Stimulated activated naive CD8-positive, alpha-beta T cell treated with anti-CD3 and anti-CD28 coated beads, Interleukin-15, amount 100 ng/mL, for 72 hours (primary cell): ENCODE measurements at regions not wholly inside any gene's neighbourhood (a gene's known extent, or its start where the extent isn't known, plus 50 kb on each side); places are given as distances from the start of the nearest gene placed in this dataset.

Experiments
- ATAC-seq: fragments of 150-1000 bp; cut with Tn5 transposase; 2 replicates; pipeline ENCODE4 v1.10.0; 2021; ENCODE audit warnings: mild to moderate bottlenecking, moderate library complexity
- DNase-seq, 2 donors: peaks; one replicate each; pipeline ENCODE4 v3.0.0; 2021 to 2022
- H3K27ac Mint-ChIP-seq, 2 donors: one replicate each; pipeline ENCODE4 v1.8.0; 2022; ENCODE audit warnings: mild to moderate bottlenecking in 2 of 2, mixed read lengths in 2 of 2, moderate library complexity in 2 of 2
- H3K27me3 Mint-ChIP-seq: one replicate; pipeline ENCODE4 v1.8.0; 2022; ENCODE audit warnings: mixed read lengths
- H3K4me1 Mint-ChIP-seq: one replicate; pipeline ENCODE4 v1.8.0; 2022; ENCODE audit warnings: mild to moderate bottlenecking, mixed read lengths
- H3K4me3 Mint-ChIP-seq, 2 donors: one replicate each; pipeline ENCODE4 v1.8.0; 2022; ENCODE audit warnings: mild to moderate bottlenecking in 2 of 2, mixed read lengths in 2 of 2, moderate library complexity in 1 of 2
- H3K9me3 Mint-ChIP-seq, 2 donors: one replicate each; pipeline ENCODE4 v1.8.0; 2022; ENCODE audit warnings: mixed read lengths in 2 of 2

DNA sequence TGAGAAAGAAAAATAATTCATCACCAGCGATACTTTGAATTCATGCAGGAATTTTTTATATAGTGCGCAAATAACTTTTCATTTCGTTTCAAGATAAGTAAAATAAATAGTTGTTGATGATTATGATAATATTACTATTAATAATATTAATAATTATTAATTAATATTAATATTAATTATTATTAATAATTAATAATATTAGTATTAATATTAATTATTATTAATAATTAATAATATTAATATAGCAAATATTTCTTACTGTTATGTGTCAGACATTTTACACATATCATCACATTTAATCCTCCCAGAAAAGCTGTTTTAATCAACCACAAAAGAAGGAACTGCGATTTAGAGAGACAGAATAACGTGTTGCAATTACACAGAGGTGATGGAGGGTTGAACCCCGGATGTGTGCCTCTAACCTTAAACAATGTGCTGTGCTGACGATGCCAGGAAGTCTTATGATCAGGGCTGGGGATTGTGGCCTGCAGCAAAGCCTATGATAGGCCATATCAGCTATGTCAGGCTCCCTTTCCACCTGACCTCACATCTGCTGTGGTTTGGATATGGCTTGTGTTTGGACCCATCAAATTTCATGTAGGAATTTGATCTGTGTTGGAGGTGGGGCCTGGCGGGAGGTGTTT lies 263.5 kb upstream of the NR2F2 start:
- Mint-ChIP-seq H3K4me3 (no peak overlapping the region), H3K9me3 (peaks cover 0 to 2% of the 10 kb centered on the region in 2 donors), H3K4me1 (no peaks in the 10 kb centered on the region), H3K27ac (no peak overlapping the region), H3K27me3 (peaks cover 9% of the 10 kb centered on the region)
- no peak for DNase-seq
- no peak for ATAC-seq

DNA sequence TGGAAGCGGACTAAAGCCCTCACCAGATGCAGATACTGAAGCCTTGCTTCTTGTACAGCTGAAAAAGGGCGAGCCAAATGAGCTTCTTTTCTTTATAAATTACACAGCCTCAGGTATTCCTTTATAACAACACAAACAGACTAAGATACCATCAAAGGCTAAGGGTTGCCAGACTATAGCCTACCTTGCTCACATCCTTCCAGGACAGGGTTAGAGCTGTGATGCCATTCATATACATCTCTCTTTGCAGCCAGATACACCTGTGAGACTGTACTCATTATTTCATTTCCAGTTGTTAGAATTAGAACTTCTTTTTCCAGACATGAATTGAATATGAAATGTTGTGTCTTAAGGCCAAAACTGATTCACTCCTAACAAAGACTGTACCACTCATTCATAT lies 262.8 kb upstream of the NR2F2 start:
- Mint-ChIP-seq H3K4me3 (no peak overlapping the region), H3K27me3 (peaks cover 13% of the 10 kb centered on the region), H3K9me3 (peaks cover 0 to 4% of the 10 kb centered on the region in 2 donors), H3K27ac (no peak overlapping the region), H3K4me1 (no peaks in the 10 kb centered on the region)
- no peak for DNase-seq
- ATAC-seq: no peak

DNA sequence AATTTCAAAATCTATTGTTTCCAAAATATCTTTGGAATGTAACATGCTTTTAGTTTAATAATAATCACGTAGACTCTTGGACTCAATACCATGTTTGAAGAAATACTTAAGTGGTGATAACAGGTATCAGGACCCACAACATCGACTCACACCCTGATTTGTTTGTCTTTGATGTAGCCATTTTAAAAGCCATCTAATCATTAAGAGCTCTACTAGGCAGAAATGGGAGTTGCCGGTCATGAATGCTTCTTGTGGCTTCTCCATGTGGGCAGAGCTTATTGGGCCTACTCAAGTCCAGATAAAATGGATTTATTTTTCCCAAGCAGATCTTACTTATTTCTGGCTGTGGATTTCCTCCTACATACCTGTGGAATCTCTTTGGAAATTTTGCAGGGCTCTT lies 261.6 kb upstream of the NR2F2 start:
- H3K4me1 Mint-ChIP-seq: no peaks in the 10 kb centered on the region
- no peak overlapping the region for H3K27ac Mint-ChIP-seq
- H3K9me3 Mint-ChIP-seq: peaks cover 0 to 4% of the 10 kb centered on the region in 2 donors
- peaks cover 16% of the 10 kb centered on the region for H3K27me3 Mint-ChIP-seq
- DNase-seq: no peak
- no peak overlapping the region for H3K4me3 Mint-ChIP-seq
- ATAC-seq: no peak

- ATAC-seq: no peak
- Mint-ChIP-seq H3K27ac (no peak overlapping the region), H3K27me3 (peaks cover 16% of the 10 kb centered on the region), H3K4me3 (no peak overlapping the region), H3K4me1 (no peaks in the 10 kb centered on the region), H3K9me3 (peaks cover 0 to 4% of the 10 kb centered on the region in 2 donors)
- no peak for DNase-seq
Measured at GRCh38 chr15:96070636-96071035, 259.9 kb upstream of the NR2F2 start.

- DNase-seq: no peak
- Mint-ChIP-seq H3K4me3 (no peak overlapping the region), H3K9me3 (peaks cover 0 to 4% of the 10 kb centered on the region in 2 donors), H3K27ac (no peak overlapping the region), H3K4me1 (no peaks in the 10 kb centered on the region), H3K27me3 (peaks cover 16% of the 10 kb centered on the region)
- no peak for ATAC-seq
Measured at GRCh38 chr15:96072821-96073220, 257.7 kb upstream of the NR2F2 start.

DNA sequence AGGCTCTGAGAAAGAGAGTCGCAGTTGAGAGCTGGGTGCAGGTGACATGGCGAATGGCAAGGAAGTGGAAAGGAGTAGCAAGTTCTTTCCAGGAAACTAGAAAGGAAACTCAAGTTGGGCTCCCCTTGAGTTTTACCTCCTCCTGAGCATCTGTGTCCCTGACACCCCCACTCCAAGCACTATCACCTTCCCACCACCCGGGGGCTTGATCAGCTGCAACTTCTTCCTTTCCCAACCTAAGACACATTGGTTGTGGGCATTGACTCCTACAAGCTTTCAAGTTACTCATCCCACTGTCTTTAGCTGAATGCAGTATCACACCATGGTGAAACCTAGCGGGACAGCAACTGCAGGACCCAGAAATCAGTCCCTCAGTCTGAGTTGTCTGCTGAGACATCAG lies 256.6 kb upstream of the NR2F2 start:
- H3K4me3 Mint-ChIP-seq: no peak overlapping the region
- no peaks in the 10 kb centered on the region for H3K4me1 Mint-ChIP-seq
- DNase-seq (no peak), ATAC-seq (no peak)
- H3K27ac Mint-ChIP-seq: no peak overlapping the region
- H3K9me3 Mint-ChIP-seq: peaks cover 0 to 4% of the 10 kb centered on the region in 2 donors
- H3K27me3 Mint-ChIP-seq: peaks cover 16% of the 10 kb centered on the region

GRCh38 chr15:96075895-96076294 lies 254.6 kb upstream of the NR2F2 start:
- no peak for ATAC-seq
- Mint-ChIP-seq H3K4me3 (no peak overlapping the region), H3K27me3 (peaks cover 8% of the 10 kb centered on the region), H3K9me3 (peaks cover 0 to 4% of the 10 kb centered on the region in 2 donors), H3K4me1 (no peaks in the 10 kb centered on the region), H3K27ac (no peak overlapping the region)
- no peak for DNase-seq

- DNase-seq (no peak), ATAC-seq (no peak)
- H3K4me1 Mint-ChIP-seq: no peaks in the 10 kb centered on the region
- no peak overlapping the region for H3K27ac Mint-ChIP-seq
- no peak overlapping the region for H3K4me3 Mint-ChIP-seq
- peaks cover 8% of the 10 kb centered on the region for H3K27me3 Mint-ChIP-seq
- peaks cover 0 to 4% of the 10 kb centered on the region in 2 donors for H3K9me3 Mint-ChIP-seq
Measured at GRCh38 chr15:96076350-96076749, 254.2 kb upstream of the NR2F2 start.

- no peak overlapping the region for H3K27ac Mint-ChIP-seq
- no peaks in the 10 kb centered on the region for H3K27me3 Mint-ChIP-seq
- ATAC-seq: no peak
- DNase-seq: no peak
- no peaks in the 10 kb centered on the region for H3K9me3 Mint-ChIP-seq
- H3K4me1 Mint-ChIP-seq: no peaks in the 10 kb centered on the region
- H3K4me3 Mint-ChIP-seq: no peak overlapping the region
Measured at GRCh38 chr15:96079041-96079440, 251.5 kb upstream of the NR2F2 start.

GRCh38 chr15:96079882-96080281 lies 250.6 kb upstream of the NR2F2 start:
- Mint-ChIP-seq H3K9me3 (no peaks in the 10 kb centered on the region), H3K27ac (no peak overlapping the region), H3K4me3 (no peak overlapping the region), H3K4me1 (no peaks in the 10 kb centered on the region), H3K27me3 (no peaks in the 10 kb centered on the region)
- no peak for DNase-seq
- ATAC-seq: no peak

GRCh38 chr15:96086164-96086563 lies 244.3 kb upstream of the NR2F2 start:
- Mint-ChIP-seq H3K4me3 (no peak overlapping the region), H3K27me3 (peaks cover 8% of the 10 kb centered on the region), H3K27ac (no peak overlapping the region), H3K9me3 (no peaks in the 10 kb centered on the region), H3K4me1 (no peaks in the 10 kb centered on the region)
- no peak for DNase-seq
- ATAC-seq: no peak

GRCh38 chr15:96087180-96087884 lies 243.2 kb upstream of the NR2F2 start:
- Mint-ChIP-seq H3K27me3 (peaks cover 8% of the 10 kb centered on the region), H3K27ac (no peak overlapping the region), H3K4me1 (no peaks in the 10 kb centered on the region), H3K9me3 (no peaks in the 10 kb centered on the region), H3K4me3 (no peak overlapping the region)
- ATAC-seq (no peak), DNase-seq (no peak)

DNA sequence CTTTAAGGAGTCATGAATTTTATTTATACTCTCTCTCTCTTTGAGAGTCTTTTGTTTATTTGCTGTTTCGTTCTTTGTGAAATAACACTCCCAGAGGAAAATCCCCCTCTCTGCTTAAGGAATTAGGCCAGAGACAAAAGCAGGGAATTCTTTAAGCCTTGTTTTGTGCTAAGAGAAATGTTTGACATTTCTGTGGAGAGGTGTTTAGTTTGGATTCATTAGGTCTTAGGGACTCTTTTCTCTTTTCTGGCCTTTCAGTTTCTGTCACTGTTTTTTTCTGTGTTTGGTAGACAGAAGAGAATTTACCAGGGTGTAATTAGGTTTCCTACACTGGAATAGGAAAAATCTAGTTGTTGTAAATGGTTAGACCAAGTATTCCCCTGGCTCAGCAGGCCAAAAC lies 241.8 kb upstream of the NR2F2 start:
- Mint-ChIP-seq H3K27me3 (peaks cover 8% of the 10 kb centered on the region), H3K4me3 (no peak overlapping the region), H3K4me1 (no peaks in the 10 kb centered on the region), H3K9me3 (no peaks in the 10 kb centered on the region), H3K27ac (no peak overlapping the region)
- no peak for DNase-seq
- ATAC-seq: no peak

DNA sequence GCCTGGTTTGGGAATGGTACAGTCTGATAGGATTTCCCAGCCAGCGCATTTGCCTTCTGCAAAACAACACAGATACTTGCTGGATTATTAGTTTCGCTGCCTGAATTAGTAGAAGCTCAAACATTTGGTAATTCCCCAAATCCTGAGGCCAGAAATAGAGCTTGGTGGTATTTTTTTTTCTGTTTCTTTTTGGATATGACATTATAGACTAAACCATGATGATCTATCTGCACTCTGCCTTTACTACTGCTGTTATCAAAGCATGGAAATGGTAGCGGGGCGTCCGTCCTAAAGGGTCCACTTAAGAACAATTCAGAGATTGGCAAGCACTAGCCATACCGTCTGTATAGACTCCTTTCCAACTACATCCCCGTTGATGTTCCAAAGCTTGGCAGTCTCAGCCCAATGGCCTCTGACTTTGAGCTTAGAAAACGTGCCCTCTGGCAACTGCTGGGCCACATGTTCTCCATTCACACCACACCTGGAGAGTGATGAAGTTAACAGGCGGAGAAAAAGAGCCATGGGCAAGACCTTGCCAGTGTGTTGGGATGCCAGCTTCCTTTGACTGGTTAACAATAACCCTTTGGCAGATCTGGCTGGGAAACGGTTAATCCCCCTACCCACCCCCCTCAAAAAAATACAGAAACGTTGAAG lies 241.0 kb upstream of the NR2F2 start:
- no peaks in the 10 kb centered on the region for H3K4me1 Mint-ChIP-seq
- H3K9me3 Mint-ChIP-seq: peaks cover 0 to 7% of the 10 kb centered on the region in 2 donors
- peaks cover 16% of the 10 kb centered on the region for H3K27me3 Mint-ChIP-seq
- no peak for ATAC-seq
- no peak overlapping the region for H3K4me3 Mint-ChIP-seq
- H3K27ac Mint-ChIP-seq: no peak overlapping the region
- no peak for DNase-seq

- Mint-ChIP-seq H3K27ac (no peak overlapping the region), H3K4me3 (no peak overlapping the region), H3K4me1 (no peaks in the 10 kb centered on the region), H3K27me3 (peaks cover 16% of the 10 kb centered on the region), H3K9me3 (peaks cover 5 to 7% of the 10 kb centered on the region in 2 donors)
- no peak for DNase-seq
- ATAC-seq: no peak
Measured at GRCh38 chr15:96092186-96092585, 238.3 kb upstream of the NR2F2 start.

DNA sequence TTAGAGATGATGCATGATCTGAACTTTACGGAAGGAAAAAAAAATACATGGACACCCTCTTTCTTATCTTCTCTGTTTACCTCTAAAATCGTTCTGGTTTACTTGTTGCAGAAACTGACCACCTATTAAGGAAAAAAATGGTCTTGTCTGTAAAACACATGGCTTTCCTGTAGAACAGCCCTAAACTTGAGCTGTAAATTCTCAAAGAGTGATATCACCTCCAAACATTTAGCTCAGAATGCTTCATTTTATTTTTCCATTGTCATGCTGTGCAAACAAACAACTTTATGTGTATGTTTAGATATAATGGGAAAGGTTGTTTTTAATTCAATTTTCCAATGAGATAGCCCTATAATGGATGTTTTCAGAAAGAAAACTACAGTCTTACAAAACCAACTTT lies 237.4 kb upstream of the NR2F2 start:
- H3K27ac Mint-ChIP-seq: no peak overlapping the region
- H3K27me3 Mint-ChIP-seq: peaks cover 16% of the 10 kb centered on the region
- no peak for DNase-seq
- no peak for ATAC-seq
- H3K4me1 Mint-ChIP-seq: no peaks in the 10 kb centered on the region
- no peak overlapping the region for H3K4me3 Mint-ChIP-seq
- peaks cover 5 to 7% of the 10 kb centered on the region in 2 donors for H3K9me3 Mint-ChIP-seq
